ENCODE measurements at regions not wholly inside any gene's neighbourhood (a gene's known extent, or its start where the extent isn't known, plus 50 kb on each side); places are given as distances from the start of the nearest gene placed in this dataset.

DNA sequence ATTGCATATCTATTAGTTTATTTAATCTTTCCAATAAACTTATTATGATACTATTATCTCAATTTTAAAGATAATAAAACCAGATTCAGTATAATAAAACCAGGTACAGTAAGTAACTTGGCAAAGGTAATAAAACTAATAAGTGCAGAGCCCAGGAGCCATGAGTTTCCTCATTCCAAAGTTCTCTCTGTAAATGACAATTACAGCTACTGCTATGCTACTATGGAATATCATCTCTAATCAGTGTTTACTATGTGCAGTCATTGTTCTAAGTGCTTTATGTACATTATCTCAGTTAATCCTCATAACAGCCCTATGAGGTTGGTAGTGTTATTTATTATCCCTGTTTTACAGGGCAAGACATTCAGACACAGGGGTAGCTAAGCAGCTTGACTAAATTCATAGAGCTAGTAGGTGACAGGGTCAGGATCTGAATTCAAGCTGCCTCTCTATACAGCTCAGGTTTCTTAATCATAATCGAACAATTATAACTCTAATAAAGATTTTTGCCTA, 285.0 kb upstream of the PITX2 start:
- TF ChIP-seq CTCF (IDR thresholded peaks at IDR 0.05; ENCODE audit: extremely low read depth in 1 of 2, insufficient read depth in 1 of 2, low read depth in 1 of 2, low read length in 2 of 2), result no peak
- TF ChIP-seq POLR2AphosphoS5 (IDR thresholded peaks at IDR 0.05; ENCODE audit: insufficient read depth, low read depth, low read length), result no peak
- no peak for TF ChIP-seq EZH2 (IDR thresholded peaks at IDR 0.05; ENCODE audit: borderline replicate concordance, low read depth, low read length, severe bottlenecking)
- no peak for TF ChIP-seq POLR2A (IDR thresholded peaks at IDR 0.05; ENCODE audit: low read depth, low read length)
- TF ChIP-seq MYC (IDR thresholded peaks at IDR 0.05; ENCODE audit: low read depth, low read length), result no peak
- no peak for TF ChIP-seq MAX (IDR thresholded peaks at IDR 0.05; ENCODE audit: insufficient read depth, insufficient read length)
- no peak for TF ChIP-seq GATA2 (IDR thresholded peaks at IDR 0.05; ENCODE audit: insufficient read depth, insufficient read length, low read depth, low read length)
- no peak for TF ChIP-seq FOS (IDR thresholded peaks at IDR 0.05; ENCODE audit: borderline replicate concordance, insufficient read depth, low read length)

All from endothelial cell of umbilical vein (primary cell).